GM19239 (cell line): ENCODE measurements at regions not wholly inside any gene's neighbourhood (a gene's known extent, or its start where the extent isn't known, plus 50 kb on each side); places are given as distances from the start of the nearest gene placed in this dataset.
A peak's percentile ranks its signal among the peaks of the same experiment; 100 is the strongest.
"Not testable (repeated sequence)": the region's sequence is repeated elsewhere in the genome, so short reads cannot be mapped to it uniquely, and the experiment has no call there.

Experiments
- DNase-seq: peaks from one replicate; pipeline ENCODE4 v3.0.0; 2011; ENCODE audit warnings: low spot score; ENCODE audit not compliant: insufficient read length
- FAIRE-seq: peaks from 2 replicates; lab custom pipeline; 2011; peaks lifted over from hg19 to GRCh38; lab: Jason Lieb, UNC

DNA sequence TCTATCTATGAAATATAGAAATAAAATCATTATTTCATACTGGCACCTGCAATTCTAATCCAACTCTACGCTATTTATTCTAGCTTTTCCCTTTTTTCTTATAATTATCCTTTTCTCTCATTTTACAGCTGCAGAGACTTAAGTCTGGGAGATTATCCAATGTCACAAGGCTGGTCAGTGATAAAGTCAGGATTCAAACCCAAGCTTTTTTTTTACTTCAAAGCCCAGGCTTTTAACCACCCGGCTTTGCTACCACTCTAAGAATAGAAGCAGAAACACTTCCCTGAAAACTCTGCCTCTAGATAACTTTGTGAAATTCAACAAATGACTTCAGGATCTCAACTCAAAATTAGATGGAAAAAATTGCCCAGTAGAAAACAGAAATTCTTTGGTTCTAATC is 552.5 kb downstream of the IPMK start:
- FAIRE-seq (no peak), DNase-seq (no peak)

GRCh38 chr10:57707300-57707658 is 560.4 kb downstream of the IPMK start:
- FAIRE-seq, result no peak
- DNase-seq, result no peak

- FAIRE-seq (no peak), DNase-seq (no peak)
Observed at GRCh38 chr10:57706576-57707299, 561.0 kb downstream of the IPMK start.

DNA sequence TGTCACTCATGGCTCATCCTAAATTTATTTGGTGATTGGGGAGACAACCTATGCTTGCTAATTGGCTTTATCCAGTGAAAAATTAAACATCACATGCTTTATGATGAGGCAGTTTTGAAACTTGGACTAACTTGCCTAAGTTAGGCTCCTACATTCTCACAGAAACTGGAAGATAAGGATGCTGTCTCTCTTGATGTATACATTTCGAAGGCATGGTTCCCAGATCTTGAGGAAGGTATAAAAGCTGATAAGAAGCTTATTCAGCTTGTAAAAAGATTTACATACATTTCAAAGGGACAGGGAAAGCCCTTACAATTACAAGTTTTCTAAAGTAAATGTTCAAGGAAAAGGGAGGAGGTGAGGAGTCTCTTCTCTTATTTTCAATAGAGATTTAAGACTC is 561.7 kb downstream of the IPMK start:
- no peak for FAIRE-seq
- DNase-seq, result no peak

- FAIRE-seq (no peak), DNase-seq (no peak)
Observed at GRCh38 chr10:57699944-57700343, 567.8 kb downstream of the IPMK start.

- DNase-seq, result no peak
- no peak for FAIRE-seq
Observed at GRCh38 chr10:57696641-57697040, 571.1 kb downstream of the IPMK start.

DNA sequence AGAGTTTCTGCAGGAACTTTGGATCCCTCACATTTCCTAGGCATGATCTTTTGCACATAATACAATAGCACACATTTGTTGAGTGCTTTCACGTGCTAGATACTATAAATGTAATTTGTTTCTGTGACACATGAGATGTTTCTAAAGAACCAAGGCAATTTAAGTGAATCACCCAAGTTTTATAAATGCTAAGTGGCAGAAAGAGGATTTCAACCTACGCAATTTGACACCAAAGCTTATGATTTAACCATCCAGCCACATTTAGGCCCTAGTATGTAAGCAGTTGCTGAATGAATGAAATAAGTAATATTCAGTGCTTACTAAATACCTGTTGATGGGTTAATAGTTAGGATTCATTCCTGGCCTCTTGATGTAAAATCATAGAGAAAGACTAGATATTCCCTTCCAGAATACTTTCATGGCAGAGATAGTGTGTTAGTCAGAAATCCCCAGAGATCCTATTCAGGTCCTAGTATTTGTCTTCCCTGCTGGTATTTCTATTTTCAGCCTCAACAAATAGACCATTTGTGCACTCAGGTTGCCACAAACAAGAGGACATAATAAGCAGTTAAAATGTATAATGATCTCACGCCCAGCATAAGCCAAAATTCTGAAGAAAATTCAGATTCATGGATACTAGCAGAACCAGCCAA is 572.6 kb downstream of the IPMK start:
- no peak for DNase-seq
- FAIRE-seq, result no peak

DNA sequence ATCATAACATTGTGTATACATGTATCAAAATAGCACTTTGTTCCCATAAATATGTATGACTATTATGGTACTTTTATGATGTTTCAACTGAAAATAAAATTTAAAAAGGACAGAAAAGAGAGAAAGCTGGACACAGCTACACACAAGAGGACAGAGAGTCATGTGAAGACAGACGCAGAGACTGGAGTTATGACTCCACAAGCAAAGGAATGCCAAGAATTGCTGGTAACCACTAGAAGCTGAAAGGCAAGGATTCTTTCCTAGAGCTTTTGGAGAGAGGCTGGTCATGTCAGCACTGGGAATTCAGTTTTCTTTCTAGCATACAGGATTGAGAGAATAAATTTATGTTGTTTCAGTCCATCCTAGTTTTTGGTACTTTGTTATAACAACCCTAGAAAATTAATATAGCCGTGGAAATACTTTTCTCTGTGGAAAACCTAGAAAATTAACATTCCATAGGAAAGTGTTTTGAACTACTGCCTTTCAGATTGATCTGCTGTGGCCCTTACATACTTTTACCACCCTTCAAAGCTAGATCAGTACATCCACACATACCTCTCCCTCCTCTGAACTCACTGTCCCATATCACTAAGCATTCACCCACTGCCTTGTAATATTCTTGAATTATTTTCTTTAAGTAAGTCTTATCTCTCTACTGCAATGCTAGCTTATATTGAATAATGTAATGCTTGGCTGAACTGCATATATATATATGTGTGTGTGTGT is 575.3 kb downstream of the IPMK start:
- DNase-seq (no peak), FAIRE-seq (no peak)

- DNase-seq (no peak), FAIRE-seq (no peak)
Observed at GRCh38 chr10:57689596-57690297, 577.9 kb downstream of the IPMK start.

DNA sequence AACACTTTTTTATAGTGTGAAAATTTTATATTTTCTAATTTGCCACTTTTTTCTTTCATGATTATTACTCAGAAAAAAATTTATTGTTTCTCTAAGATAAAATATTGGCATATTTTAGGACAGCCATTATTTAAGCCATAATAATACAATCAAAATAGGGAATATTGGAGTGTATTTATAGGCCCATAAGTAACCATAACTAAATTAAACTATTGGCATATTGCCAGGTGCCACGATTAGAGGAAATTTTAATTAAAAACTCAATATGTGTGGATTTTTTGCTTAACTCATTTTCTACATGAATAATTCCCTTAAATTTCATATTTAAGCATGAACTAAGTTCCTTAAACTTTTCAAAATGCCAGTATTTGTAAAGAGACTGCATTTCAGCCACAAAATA is 587.8 kb downstream of the IPMK start:
- DNase-seq (no peak), FAIRE-seq (no peak)

DNA sequence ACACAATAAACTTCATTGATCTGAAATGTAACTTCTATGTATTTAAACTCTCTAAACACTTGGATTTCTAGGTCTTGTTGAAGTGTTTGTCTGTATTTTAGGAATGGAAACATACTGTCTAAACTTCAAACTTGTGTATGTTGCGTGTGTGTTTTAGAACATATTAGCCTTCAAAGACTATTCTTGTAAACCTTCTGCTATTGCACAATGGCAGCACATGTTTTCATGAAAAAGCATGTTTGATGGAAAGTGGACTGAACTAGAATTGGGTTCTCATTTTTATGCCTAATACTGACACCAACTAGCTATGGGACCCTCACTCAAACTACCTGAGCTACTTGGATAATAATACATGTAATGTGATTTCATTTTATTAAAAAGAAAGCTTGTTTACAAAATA is 592.6 kb downstream of the IPMK start:
- DNase-seq, result no peak
- no peak for FAIRE-seq

- no peak for FAIRE-seq
- no peak for DNase-seq
Observed at GRCh38 chr10:57673446-57673960, 594.2 kb downstream of the IPMK start.

DNA sequence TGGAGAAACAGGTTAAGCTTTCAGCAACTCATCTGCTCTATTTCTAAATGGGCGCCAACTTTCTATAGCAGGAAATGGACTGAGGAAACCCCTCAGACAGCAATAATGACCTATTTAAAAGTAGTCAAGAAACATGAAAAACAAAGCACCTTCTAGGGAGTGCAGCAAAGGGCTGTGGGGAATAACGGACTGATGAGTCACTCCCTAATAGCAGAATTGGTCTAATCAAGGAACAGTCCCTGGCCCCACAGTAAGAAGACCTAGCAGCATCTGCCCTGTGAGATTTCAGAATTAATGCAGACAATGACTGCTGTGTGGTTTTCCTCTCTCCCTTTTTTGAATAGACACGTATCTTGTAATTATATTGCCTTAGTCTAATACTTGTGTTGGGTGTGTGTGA is 602.9 kb downstream of the IPMK start:
- FAIRE-seq (no peak), DNase-seq (no peak)

- DNase-seq (no peak), FAIRE-seq (no peak)
Observed at GRCh38 chr10:57663401-57663800, 604.3 kb downstream of the IPMK start.

DNA sequence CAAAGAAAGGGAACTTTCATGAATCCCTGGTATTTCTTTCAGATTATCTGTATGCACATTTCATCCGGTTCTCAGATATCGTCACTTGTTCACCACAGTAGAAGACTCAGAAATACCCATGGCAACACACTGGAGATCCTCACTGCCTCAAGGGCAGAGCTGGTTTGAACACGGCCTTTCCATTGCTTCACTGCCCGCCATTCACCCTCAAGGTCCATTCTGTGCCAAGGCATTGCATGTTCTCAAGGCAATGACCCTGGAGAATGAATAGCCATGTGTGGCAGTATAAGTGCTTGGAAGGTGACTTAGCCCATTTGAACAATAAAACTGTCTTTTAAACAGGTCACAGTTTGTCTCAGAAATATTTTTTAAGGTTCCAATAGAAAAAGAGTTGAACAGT is 606.5 kb downstream of the IPMK start:
- no peak for DNase-seq
- no peak for FAIRE-seq

- DNase-seq, result peak; percentile 4
- FAIRE-seq, result peak; percentile 63
Observed at GRCh38 chr10:57657164-57657765, 610.4 kb downstream of the IPMK start.

GRCh38 chr10:57654856-57655255 is 612.8 kb downstream of the IPMK start:
- DNase-seq (no peak), FAIRE-seq (no peak)

GRCh38 chr10:57645108-57645507 is 622.6 kb downstream of the IPMK start:
- not testable (repeated sequence) for FAIRE-seq, DNase-seq

DNA sequence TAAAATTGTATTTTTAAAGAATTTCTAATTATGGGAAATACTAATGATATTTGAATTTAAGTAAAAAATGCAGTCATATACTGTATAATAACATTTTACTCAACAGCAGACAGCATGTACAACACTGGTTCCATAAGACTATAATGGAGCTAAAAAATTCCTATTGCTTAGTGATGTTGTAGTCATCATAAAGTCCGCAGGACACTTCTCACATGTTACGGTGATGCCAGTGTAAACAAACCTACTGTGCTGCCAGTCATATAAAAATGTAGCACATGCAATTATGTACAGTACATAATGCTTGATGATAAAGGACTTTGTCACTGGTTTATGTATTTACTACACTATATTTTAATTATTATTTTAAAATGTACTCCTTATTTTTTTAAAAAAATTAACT is 629.3 kb downstream of the IPMK start:
- DNase-seq (no peak), FAIRE-seq (no peak)

DNA sequence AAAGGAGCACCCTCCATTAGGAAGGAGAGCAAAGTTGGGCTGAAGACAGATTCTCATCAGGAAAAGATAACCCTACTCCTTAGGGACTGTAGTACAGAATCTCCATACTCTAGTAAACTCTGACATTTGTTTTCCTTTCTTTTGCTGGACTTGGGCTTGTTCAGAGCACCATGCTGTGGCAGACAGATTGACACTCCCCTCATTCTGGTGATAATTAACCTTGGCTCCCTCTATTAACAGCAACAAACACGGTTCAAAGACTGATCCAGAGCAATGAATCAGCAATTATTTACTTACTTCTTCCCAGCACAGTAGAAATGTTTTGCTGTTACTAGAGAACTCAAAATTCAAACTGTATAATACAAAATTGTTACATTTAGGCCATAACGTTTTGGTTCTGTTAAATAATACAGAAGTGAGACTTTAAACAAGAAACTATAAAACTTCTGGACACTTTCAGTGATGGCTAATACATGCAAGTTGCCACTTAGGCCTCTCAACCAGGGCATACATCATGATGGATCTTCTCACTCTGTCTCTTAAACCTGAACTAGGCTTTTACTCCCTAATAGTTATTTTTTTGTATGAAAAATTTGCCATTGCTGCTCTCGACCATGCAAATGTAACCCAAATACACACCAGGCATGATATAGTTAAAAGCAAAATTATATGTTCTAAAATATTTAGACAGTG is 639.0 kb downstream of the IPMK start:
- DNase-seq (no peak), FAIRE-seq (no peak)
